ENCODE measurements at regions not wholly inside any gene's neighbourhood (a gene's known extent, or its start where the extent isn't known, plus 50 kb on each side); places are given as distances from the start of the nearest gene placed in this dataset.

DNA sequence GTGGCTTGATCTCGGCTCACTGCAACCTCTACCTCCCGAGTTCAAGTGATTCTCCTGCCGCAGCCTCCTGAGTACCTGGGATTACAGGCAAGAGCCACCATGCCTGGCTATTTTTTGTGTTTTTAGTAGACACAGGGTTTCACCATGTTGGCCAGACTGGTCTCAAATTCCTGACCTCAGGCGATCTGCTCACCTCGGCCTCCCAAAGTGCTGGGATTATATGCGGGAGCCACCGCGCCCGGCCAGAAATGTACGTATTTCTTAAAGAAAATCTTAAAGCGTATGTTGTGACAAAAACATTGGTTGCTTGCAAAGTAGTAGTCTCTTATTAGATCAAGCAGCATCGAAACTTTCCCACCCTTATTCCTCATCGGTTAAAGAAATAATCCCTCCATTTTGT, 748.9 kb upstream of the NR2F2 start:
- no peaks in the 10 kb centered on the region for H3K79me1 ChIP-seq (ENCODE audit: low read depth, low read length)
- H4K8ac ChIP-seq (ENCODE audit: extremely low read depth, insufficient read depth, low read length) = no peak overlapping the region
- H4K20me1 ChIP-seq (replicated peaks in 1 of 2; ENCODE audit: control insufficient read depth in 1 of 2, insufficient read depth in 2 of 2, low read length in 2 of 2) = no peaks in the 10 kb centered on the region
- no peak overlapping the region for H3K4me3 ChIP-seq (ENCODE audit: extremely low read depth in 1 of 4, insufficient read depth in 2 of 4, low read depth in 3 of 4, low read length in 4 of 4)
- H3K9me3 ChIP-seq (ENCODE audit: insufficient read depth in 2 of 2, low read depth in 1 of 2, low read length in 1 of 2) = no peaks in the 10 kb centered on the region
- H2AK5ac ChIP-seq (ENCODE audit: low read depth, low read length) = no peak overlapping the region
- H4K5ac ChIP-seq (ENCODE audit: insufficient read length, low read depth, low read length) = no peak overlapping the region
- no peak overlapping the region for H3K14ac ChIP-seq (ENCODE audit: insufficient read length)
- DNase-seq (ENCODE audit: low read depth in 1 of 2, low spot score in 2 of 2) = no peak
- H2BK15ac ChIP-seq (ENCODE audit: low read length) = no peak overlapping the region
- no peak overlapping the region for H3K56ac ChIP-seq (replicated peaks; ENCODE audit: insufficient read length, low read depth, low read length)
- no peaks in the 10 kb centered on the region; the same call in 1 of the 2 replicates for H3K23me2 ChIP-seq (ENCODE audit: low read depth, low read length)
- no peak overlapping the region for H3K18ac ChIP-seq (ENCODE audit: extremely low read depth, low read length)
- H2BK5ac ChIP-seq (ENCODE audit: low read depth, low read length) = no peak overlapping the region
- no peak overlapping the region for H3K4me2 ChIP-seq (ENCODE audit: insufficient read depth in 1 of 2, low read depth in 2 of 2, low read length in 2 of 2)
- no peaks in the 10 kb centered on the region for H3K27me3 ChIP-seq (replicated peaks in 1 of 4; ENCODE audit: control insufficient read depth in 3 of 4, extremely low read depth in 1 of 4, insufficient read depth in 3 of 4, low read length in 3 of 4)
- no peak overlapping the region for H2BK120ac ChIP-seq (replicated peaks; ENCODE audit: low read depth, low read length)
- H3K23ac ChIP-seq (ENCODE audit: insufficient read length) = no peak overlapping the region
- FAIRE-seq = no peak
- WGBS, 2 experiments (ENCODE audit: extremely low coverage in 1 of 2, insufficient coverage in 1 of 2, insufficient read length in 1 of 2, insufficient replicate concordance in 2 of 2, low coverage in 1 of 2, low lambda C conversion rate in 2 of 2, missing lambda C conversion rate in 1 of 2) = 89% methylated on average over 12 of the region's 13 CpGs; no CpG with 5 or more reads in 1 of the 2 experiments
- no peaks in the 10 kb centered on the region for H3K4me1 ChIP-seq (replicated peaks in 1 of 4; ENCODE audit: control insufficient read depth in 3 of 4, insufficient read depth in 4 of 4, low read length in 3 of 4)
- H3K27ac ChIP-seq (ENCODE audit: low read depth, low read length) = no peak overlapping the region
- no peak overlapping the region for H2BK12ac ChIP-seq (ENCODE audit: low read depth, low read length)
- ChIA-PET POLR2A (ENCODE audit: partially characterized antibody) (no interaction called here), CTCF (ENCODE audit: partially characterized antibody) (no interaction called here)
- H2AFZ ChIP-seq (ENCODE audit: low read length) = no peak overlapping the region
- H3K4ac ChIP-seq (replicated peaks; ENCODE audit: insufficient read length, low read depth, low read length) = no peak overlapping the region
- H3K79me2 ChIP-seq (ENCODE audit: control insufficient read depth in 1 of 2, insufficient read depth in 2 of 2, low read length in 2 of 2) = no peaks in the 10 kb centered on the region
- no peak overlapping the region for H2BK20ac ChIP-seq (ENCODE audit: low read length)
- TF ChIP-seq ZNF274 (IDR thresholded peaks at IDR 0.05; ENCODE audit: borderline replicate concordance, extremely low read depth, low read length) (no peak), SP4 (IDR thresholded peaks at IDR 0.05; ENCODE audit: low read length) (no peak), EGR1 (IDR thresholded peaks at IDR 0.05; ENCODE audit: borderline replicate concordance, low read depth, low read length) (no peak), RXRA (IDR thresholded peaks at IDR 0.05; ENCODE audit: insufficient read depth, low read depth, low read length) (no peak), PHF8 (conservative IDR thresholded peaks at IDR 0.05; ENCODE audit: low read depth, low read length) (no peak), CHD1 (IDR thresholded peaks at IDR 0.05; ENCODE audit: low read depth, low read length) (no peak)
- H3K36me3 ChIP-seq (ENCODE audit: control insufficient read depth in 2 of 4, insufficient read depth in 4 of 4, low read length in 3 of 4) = no peaks in the 10 kb centered on the region
- no peak overlapping the region for H4K91ac ChIP-seq (replicated peaks; ENCODE audit: insufficient read length, low read length)
- no peak overlapping the region for H3K9ac ChIP-seq (replicated peaks in 1 of 4; ENCODE audit: extremely low read depth in 1 of 4, low read depth in 3 of 4, low read length in 3 of 4)

Data from H1 (cell line).